DND-41 (cell line): ENCODE measurements at regions not wholly inside any gene's neighbourhood (a gene's known extent, or its start where the extent isn't known, plus 50 kb on each side); places are given as distances from the start of the nearest gene placed in this dataset.

Source experiments
- ATAC-seq: fragments of 200-7000 bp; cut with Tn5 transposase; 3 replicates; pipeline ENCODE4 v1.9.1; 2021; ENCODE audit warnings: low read depth; ENCODE audit not compliant: insufficient read depth
- DNase-seq: peaks from one replicate; pipeline ENCODE4 v3.0.0-alpha.2; 2020
- H2AFZ ChIP-seq: 2 replicates; pipeline ENCODE4 v1.6.0; 2012; ENCODE audit warnings: low read depth, low read length
- H3K27ac ChIP-seq: 2 replicates; pipeline ENCODE4 v1.5.1; 2012; ENCODE audit warnings: low read length, inconsistent platforms
- H3K27me3 ChIP-seq: fragments of 200-600 bp; sonication (generic); 2 replicates; pipeline ENCODE4 v1.6.0; 2012; ENCODE audit warnings: low read length, mild to moderate bottlenecking, inconsistent platforms; ENCODE audit not compliant: insufficient read depth, poor library complexity
- H3K36me3 ChIP-seq: 2 replicates; pipeline ENCODE4 v1.5.1; 2012; ENCODE audit warnings: low read length, inconsistent platforms; ENCODE audit not compliant: insufficient read depth
- H3K4me1 ChIP-seq: 2 replicates; pipeline ENCODE4 v1.5.1; 2012; ENCODE audit warnings: mild to moderate bottlenecking, low read length; ENCODE audit not compliant: insufficient read depth
- H3K4me2 ChIP-seq: 2 replicates; pipeline ENCODE4 v1.6.0; 2012; ENCODE audit warnings: mild to moderate bottlenecking, moderate library complexity, low read length, inconsistent platforms; ENCODE audit not compliant: insufficient read depth
- H3K4me3 ChIP-seq, 2 experiments: fragments of 200-600 bp in 1 of 2; shearing (Covaris generic) in 1 of 2; 2 replicates each; pipeline ENCODE4 v1.5.1; 2012 to 2016; ENCODE audit warnings: inconsistent platforms in 2 of 2, low read length in 2 of 2, mild to moderate bottlenecking in 2 of 2, low read depth in 1 of 2, moderate library complexity in 1 of 2
- H3K79me2 ChIP-seq: 2 replicates; pipeline ENCODE4 v1.6.0; 2012; ENCODE audit warnings: low read length, inconsistent platforms; ENCODE audit not compliant: insufficient read depth
- H3K9ac ChIP-seq: 2 replicates; pipeline ENCODE4 v1.6.0; 2012; ENCODE audit warnings: low read depth, mild to moderate bottlenecking, inconsistent platforms, low read length, moderate library complexity
- H3K9me3 ChIP-seq: 2 replicates; pipeline ENCODE4 v1.5.1; 2012; ENCODE audit warnings: low read length, moderate library complexity, mild to moderate bottlenecking, inconsistent platforms; ENCODE audit not compliant: insufficient read depth, severe bottlenecking
- H4K20me1 ChIP-seq: 2 replicates; pipeline ENCODE4 v1.6.0; 2012; ENCODE audit warnings: low read length; ENCODE audit not compliant: insufficient read depth
- EZH2 ChIP-seq: IDR thresholded peaks from 3 replicates; pipeline ENCODE4 v1.6.1; 2012; ENCODE audit warnings: borderline replicate concordance, low read depth, mild to moderate bottlenecking, moderate library complexity, low read length, inconsistent platforms; ENCODE audit not compliant: severe bottlenecking
- TF ChIP-seq, protein P1 (sequence below): IDR thresholded peaks from 2 replicates; pipeline ENCODE4 v1.5.1; 2012; ENCODE audit warnings: borderline replicate concordance, low read length, moderate library complexity, mild to moderate bottlenecking; ENCODE audit not compliant: poor library complexity, severe bottlenecking; ENCODE audit errors: extremely low read depth

DNA sequence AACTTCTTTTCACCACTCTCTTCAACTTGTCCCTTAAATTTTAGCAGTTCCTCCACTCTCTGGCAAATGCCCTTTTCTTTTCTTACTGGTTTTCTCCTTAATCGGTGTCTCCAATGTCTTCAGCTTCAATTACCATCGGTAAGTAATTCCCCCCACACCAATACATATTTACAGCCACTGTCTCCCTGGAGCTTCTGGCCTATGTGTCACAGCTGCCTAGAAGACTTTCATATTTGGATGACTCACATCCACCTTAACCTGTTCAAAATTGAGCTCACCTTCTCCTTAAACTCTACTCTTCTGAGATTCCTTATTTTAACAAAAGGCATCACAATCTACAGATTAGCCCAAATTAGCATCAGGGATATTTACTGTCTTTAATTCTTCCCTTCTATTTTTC, 380.4 kb downstream of the POM121L12 start:
- Histone ChIP-seq H2AFZ (no peak overlapping the region), H3K9ac (no peak overlapping the region), H3K4me1 (no peaks in the 10 kb centered on the region), H3K9me3 (peaks cover 2% of the 10 kb centered on the region), H4K20me1 (no peaks in the 10 kb centered on the region), H3K4me3 (no peak overlapping the region), H3K79me2 (no peaks in the 10 kb centered on the region), H3K36me3 (no peaks in the 10 kb centered on the region), H3K27me3 (no peaks in the 10 kb centered on the region), H3K4me2 (no peak overlapping the region), H3K27ac (no peak overlapping the region)
- DNase-seq (no peak), ATAC-seq (no peak)
- no peak for TF ChIP-seq EZH2
- TF ChIP-seq, protein P1, sequence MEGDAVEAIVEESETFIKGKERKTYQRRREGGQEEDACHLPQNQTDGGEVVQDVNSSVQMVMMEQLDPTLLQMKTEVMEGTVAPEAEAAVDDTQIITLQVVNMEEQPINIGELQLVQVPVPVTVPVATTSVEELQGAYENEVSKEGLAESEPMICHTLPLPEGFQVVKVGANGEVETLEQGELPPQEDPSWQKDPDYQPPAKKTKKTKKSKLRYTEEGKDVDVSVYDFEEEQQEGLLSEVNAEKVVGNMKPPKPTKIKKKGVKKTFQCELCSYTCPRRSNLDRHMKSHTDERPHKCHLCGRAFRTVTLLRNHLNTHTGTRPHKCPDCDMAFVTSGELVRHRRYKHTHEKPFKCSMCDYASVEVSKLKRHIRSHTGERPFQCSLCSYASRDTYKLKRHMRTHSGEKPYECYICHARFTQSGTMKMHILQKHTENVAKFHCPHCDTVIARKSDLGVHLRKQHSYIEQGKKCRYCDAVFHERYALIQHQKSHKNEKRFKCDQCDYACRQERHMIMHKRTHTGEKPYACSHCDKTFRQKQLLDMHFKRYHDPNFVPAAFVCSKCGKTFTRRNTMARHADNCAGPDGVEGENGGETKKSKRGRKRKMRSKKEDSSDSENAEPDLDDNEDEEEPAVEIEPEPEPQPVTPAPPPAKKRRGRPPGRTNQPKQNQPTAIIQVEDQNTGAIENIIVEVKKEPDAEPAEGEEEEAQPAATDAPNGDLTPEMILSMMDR: no peak

DNA sequence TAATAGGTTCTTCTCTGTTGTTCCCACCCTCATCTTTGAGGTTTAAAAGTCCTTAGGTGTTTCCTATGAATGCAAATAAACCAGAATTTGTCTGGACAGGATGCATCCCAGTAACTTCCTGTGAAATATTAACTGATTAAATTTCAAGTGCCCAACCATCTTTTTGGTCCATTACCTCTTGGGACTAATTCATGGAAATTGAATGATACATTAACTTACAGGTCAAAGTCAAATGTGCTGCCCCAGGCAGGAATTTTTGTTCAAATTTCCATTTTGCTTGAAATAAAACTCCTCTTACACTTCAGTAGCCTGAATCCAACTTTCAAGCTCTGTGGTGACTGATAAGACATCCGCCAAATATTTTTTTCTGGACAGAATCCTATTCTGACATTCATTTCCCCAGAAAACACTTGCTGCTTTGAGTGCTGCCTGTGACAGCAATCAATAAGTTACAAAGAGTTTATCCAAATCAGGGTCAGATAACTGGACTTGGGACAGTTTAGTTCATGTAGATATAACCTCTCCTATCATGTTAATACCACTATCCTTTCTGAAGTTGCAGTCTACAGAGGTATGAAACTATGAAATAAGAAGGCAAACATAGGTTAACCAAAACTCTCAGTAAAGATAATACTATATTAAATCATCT, 383.5 kb downstream of the POM121L12 start:
- no peak for ATAC-seq
- Histone ChIP-seq H3K4me3 (no peak overlapping the region), H3K79me2 (no peaks in the 10 kb centered on the region), H3K9me3 (peaks cover 2% of the 10 kb centered on the region), H2AFZ (no peak overlapping the region), H3K4me2 (no peak overlapping the region), H3K36me3 (no peaks in the 10 kb centered on the region), H4K20me1 (no peaks in the 10 kb centered on the region), H3K9ac (no peak overlapping the region), H3K4me1 (no peaks in the 10 kb centered on the region), H3K27ac (no peak overlapping the region), H3K27me3 (no peaks in the 10 kb centered on the region)
- TF ChIP-seq, protein P1: no peak
- no peak for TF ChIP-seq EZH2
- no peak for DNase-seq

DNA sequence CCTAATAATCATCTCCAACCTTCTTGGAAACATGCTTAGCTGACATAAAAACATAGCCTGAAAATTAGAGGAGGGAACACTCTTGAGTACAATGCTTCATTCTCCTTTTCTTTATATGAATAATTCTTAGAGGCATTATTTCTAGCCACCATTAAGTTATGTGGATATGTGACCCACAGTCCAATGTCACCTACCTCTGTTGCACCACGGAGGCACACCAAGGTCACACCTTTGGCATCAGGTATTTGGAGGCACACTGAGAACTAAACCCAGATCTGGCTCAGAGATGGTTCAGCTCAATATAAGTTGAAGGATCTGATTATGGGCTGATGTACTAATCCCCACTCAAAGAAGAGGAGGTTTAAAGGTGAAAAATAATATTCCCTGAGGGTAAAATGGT, 385.1 kb downstream of the POM121L12 start:
- Histone ChIP-seq H3K9ac (no peak overlapping the region), H3K4me2 (no peak overlapping the region), H3K27ac (no peak overlapping the region), H2AFZ (no peak overlapping the region), H3K9me3 (no peaks in the 10 kb centered on the region), H3K4me1 (no peaks in the 10 kb centered on the region), H3K27me3 (no peaks in the 10 kb centered on the region), H3K36me3 (no peaks in the 10 kb centered on the region), H3K4me3 (no peak overlapping the region), H3K79me2 (no peaks in the 10 kb centered on the region), H4K20me1 (no peaks in the 10 kb centered on the region)
- no peak for DNase-seq
- no peak for ATAC-seq
- no peak for TF ChIP-seq EZH2
- TF ChIP-seq, protein P1: no peak
